ENCODE measurements at regions not wholly inside any gene's neighbourhood (a gene's known extent, or its start where the extent isn't known, plus 50 kb on each side); places are given as distances from the start of the nearest gene placed in this dataset.

GRCh38 chr14:104433401-104434213 lies 146.0 kb upstream of the C14orf180 start:
- TF ChIP-seq, protein P1, sequence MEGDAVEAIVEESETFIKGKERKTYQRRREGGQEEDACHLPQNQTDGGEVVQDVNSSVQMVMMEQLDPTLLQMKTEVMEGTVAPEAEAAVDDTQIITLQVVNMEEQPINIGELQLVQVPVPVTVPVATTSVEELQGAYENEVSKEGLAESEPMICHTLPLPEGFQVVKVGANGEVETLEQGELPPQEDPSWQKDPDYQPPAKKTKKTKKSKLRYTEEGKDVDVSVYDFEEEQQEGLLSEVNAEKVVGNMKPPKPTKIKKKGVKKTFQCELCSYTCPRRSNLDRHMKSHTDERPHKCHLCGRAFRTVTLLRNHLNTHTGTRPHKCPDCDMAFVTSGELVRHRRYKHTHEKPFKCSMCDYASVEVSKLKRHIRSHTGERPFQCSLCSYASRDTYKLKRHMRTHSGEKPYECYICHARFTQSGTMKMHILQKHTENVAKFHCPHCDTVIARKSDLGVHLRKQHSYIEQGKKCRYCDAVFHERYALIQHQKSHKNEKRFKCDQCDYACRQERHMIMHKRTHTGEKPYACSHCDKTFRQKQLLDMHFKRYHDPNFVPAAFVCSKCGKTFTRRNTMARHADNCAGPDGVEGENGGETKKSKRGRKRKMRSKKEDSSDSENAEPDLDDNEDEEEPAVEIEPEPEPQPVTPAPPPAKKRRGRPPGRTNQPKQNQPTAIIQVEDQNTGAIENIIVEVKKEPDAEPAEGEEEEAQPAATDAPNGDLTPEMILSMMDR (IDR thresholded peaks at IDR 0.05) = no peak
- no peak for TF ChIP-seq POLR2A (IDR thresholded peaks at IDR 0.05)

Data from adrenal gland (tissue), 5 donors.